Ovary (tissue), 3 donors: ENCODE measurements at regions not wholly inside any gene's neighbourhood (a gene's known extent, or its start where the extent isn't known, plus 50 kb on each side); places are given as distances from the start of the nearest gene placed in this dataset.

Source experiments
- POLR2A ChIP-seq: fragments of 450-650 bp; IDR thresholded peaks from one replicate; pipeline ENCODE4 v1.6.1; 2017; ENCODE audit warnings: antibody characterized with exemption, mild to moderate bottlenecking, moderate library complexity
- TF ChIP-seq, protein P1 (sequence below), 3 donors: fragments of 450-650 bp in 2 of 3; fragments of 200-600 bp in 1 of 3; IDR thresholded peaks; one replicate each; pipeline versions ENCODE4 v1.5.1 to v1.8.0; 2016 to 2022; ENCODE audit warnings: antibody characterized with exemption in 3 of 3, mild to moderate bottlenecking in 1 of 3
- donor health status: DM: no; HTN: no; CAD: no.

DNA sequence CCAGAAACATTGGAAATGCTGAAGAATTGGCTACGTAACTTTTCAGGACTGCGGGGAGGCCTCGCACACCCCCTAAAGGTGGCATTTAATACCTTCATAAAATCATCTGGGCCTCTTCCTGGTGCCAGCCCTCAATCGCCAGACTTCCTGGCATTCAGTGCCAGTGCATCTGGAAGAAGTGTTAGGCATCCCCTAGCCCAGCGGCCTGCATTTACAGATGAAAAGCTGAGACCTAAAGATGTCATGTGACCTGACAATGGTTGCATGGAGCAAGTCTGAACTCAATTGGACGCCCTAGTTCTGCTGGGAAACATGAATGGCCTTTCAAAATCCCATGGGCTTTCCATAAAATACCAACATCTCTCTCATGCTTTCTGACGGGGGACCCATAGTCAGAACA lies 81.0 kb upstream of the TMEM45B start:
- TF ChIP-seq, protein P1, sequence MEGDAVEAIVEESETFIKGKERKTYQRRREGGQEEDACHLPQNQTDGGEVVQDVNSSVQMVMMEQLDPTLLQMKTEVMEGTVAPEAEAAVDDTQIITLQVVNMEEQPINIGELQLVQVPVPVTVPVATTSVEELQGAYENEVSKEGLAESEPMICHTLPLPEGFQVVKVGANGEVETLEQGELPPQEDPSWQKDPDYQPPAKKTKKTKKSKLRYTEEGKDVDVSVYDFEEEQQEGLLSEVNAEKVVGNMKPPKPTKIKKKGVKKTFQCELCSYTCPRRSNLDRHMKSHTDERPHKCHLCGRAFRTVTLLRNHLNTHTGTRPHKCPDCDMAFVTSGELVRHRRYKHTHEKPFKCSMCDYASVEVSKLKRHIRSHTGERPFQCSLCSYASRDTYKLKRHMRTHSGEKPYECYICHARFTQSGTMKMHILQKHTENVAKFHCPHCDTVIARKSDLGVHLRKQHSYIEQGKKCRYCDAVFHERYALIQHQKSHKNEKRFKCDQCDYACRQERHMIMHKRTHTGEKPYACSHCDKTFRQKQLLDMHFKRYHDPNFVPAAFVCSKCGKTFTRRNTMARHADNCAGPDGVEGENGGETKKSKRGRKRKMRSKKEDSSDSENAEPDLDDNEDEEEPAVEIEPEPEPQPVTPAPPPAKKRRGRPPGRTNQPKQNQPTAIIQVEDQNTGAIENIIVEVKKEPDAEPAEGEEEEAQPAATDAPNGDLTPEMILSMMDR (IDR thresholded peaks at IDR 0.05) = no peak
- no peak for TF ChIP-seq POLR2A
